ENCODE measurements at regions not wholly inside any gene's neighbourhood (a gene's known extent, or its start where the extent isn't known, plus 50 kb on each side); places are given as distances from the start of the nearest gene placed in this dataset.

GRCh38 chr5:57917004-57917403, 434.4 kb upstream of the ACTBL2 start:
- Histone ChIP-seq H3K4me3 (ENCODE audit: low read depth in 1 of 2, low read length in 2 of 2) (no peak overlapping the region), H3K4me2 (ENCODE audit: insufficient read depth, low read length) (no peak overlapping the region), H2AFZ (ENCODE audit: low read depth, low read length) (no peak overlapping the region), H4K20me1 (ENCODE audit: insufficient read depth, low read length) (no peaks in the 10 kb centered on the region), H3K27me3 (ENCODE audit: insufficient read depth, low read length, poor library complexity) (no peaks in the 10 kb centered on the region), H3K9ac (ENCODE audit: low read depth, low read length) (no peak overlapping the region), H3K4me1 (ENCODE audit: insufficient read depth, low read length) (no peaks in the 10 kb centered on the region), H3K27ac (ENCODE audit: low read length) (no peak overlapping the region), H3K9me3 (ENCODE audit: insufficient read depth, low read length, severe bottlenecking) (no peaks in the 10 kb centered on the region), H3K79me2 (ENCODE audit: insufficient read depth, low read length) (no peaks in the 10 kb centered on the region), H3K36me3 (ENCODE audit: insufficient read depth, low read length) (no peaks in the 10 kb centered on the region)
- TF ChIP-seq EZH2 (IDR thresholded peaks at IDR 0.05; ENCODE audit: borderline replicate concordance, low read depth, low read length, severe bottlenecking) (no peak), CTCF (IDR thresholded peaks at IDR 0.05; ENCODE audit: borderline replicate concordance, extremely low read depth, low read length, poor library complexity, severe bottlenecking) (no peak)
- no peak for DNase-seq
- no peak for ATAC-seq (ENCODE audit: insufficient read depth, low read depth)

GRCh38 chr5:57915536-57915935, 432.9 kb upstream of the ACTBL2 start:
- Histone ChIP-seq H3K79me2 (ENCODE audit: insufficient read depth, low read length) (no peaks in the 10 kb centered on the region), H3K4me1 (ENCODE audit: insufficient read depth, low read length) (no peaks in the 10 kb centered on the region), H3K4me2 (ENCODE audit: insufficient read depth, low read length) (no peak overlapping the region), H3K9ac (ENCODE audit: low read depth, low read length) (no peak overlapping the region), H3K9me3 (ENCODE audit: insufficient read depth, low read length, severe bottlenecking) (no peaks in the 10 kb centered on the region), H4K20me1 (ENCODE audit: insufficient read depth, low read length) (no peaks in the 10 kb centered on the region), H2AFZ (ENCODE audit: low read depth, low read length) (no peak overlapping the region), H3K27me3 (ENCODE audit: insufficient read depth, low read length, poor library complexity) (no peaks in the 10 kb centered on the region), H3K27ac (ENCODE audit: low read length) (no peak overlapping the region), H3K36me3 (ENCODE audit: insufficient read depth, low read length) (no peaks in the 10 kb centered on the region), H3K4me3 (ENCODE audit: low read depth in 1 of 2, low read length in 2 of 2) (no peak overlapping the region)
- ATAC-seq (ENCODE audit: insufficient read depth, low read depth) (no peak), DNase-seq (no peak)
- TF ChIP-seq EZH2 (IDR thresholded peaks at IDR 0.05; ENCODE audit: borderline replicate concordance, low read depth, low read length, severe bottlenecking), result no peak
- TF ChIP-seq CTCF (IDR thresholded peaks at IDR 0.05; ENCODE audit: borderline replicate concordance, extremely low read depth, low read length, poor library complexity, severe bottlenecking), result no peak

DNA sequence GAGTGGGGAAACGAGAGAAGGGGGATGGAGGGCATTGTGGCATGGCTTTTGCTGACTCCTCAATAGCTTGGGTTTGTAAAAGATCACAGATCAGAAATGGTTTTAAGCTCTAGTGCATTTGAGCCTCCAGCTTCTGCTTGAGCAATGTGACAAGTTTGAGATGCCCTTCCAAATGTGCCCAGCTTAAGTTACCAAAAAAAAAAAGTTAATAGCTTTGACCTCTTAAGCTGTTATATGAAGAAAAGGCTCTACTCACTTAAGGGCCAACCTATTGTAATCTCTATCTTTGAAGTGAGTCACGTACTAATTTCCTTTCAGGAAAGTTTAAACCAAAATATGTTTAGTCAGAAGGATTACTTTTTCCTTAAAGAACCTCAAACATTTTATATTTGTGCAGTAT, 428.8 kb upstream of the ACTBL2 start:
- ATAC-seq (ENCODE audit: insufficient read depth, low read depth) (no peak), DNase-seq (no peak)
- Histone ChIP-seq H3K27ac (ENCODE audit: low read length) (no peak overlapping the region), H3K4me2 (ENCODE audit: insufficient read depth, low read length) (no peak overlapping the region), H3K79me2 (ENCODE audit: insufficient read depth, low read length) (no peaks in the 10 kb centered on the region), H3K9ac (ENCODE audit: low read depth, low read length) (no peak overlapping the region), H3K9me3 (ENCODE audit: insufficient read depth, low read length, severe bottlenecking) (no peaks in the 10 kb centered on the region), H2AFZ (ENCODE audit: low read depth, low read length) (no peak overlapping the region), H3K4me3 (ENCODE audit: low read depth in 1 of 2, low read length in 2 of 2) (no peak overlapping the region), H4K20me1 (ENCODE audit: insufficient read depth, low read length) (no peaks in the 10 kb centered on the region), H3K36me3 (ENCODE audit: insufficient read depth, low read length) (no peaks in the 10 kb centered on the region), H3K27me3 (ENCODE audit: insufficient read depth, low read length, poor library complexity) (no peaks in the 10 kb centered on the region), H3K4me1 (ENCODE audit: insufficient read depth, low read length) (no peaks in the 10 kb centered on the region)
- no peak for TF ChIP-seq EZH2 (IDR thresholded peaks at IDR 0.05; ENCODE audit: borderline replicate concordance, low read depth, low read length, severe bottlenecking)
- TF ChIP-seq CTCF (IDR thresholded peaks at IDR 0.05; ENCODE audit: borderline replicate concordance, extremely low read depth, low read length, poor library complexity, severe bottlenecking), result no peak

GRCh38 chr5:57906671-57907070, 424.1 kb upstream of the ACTBL2 start:
- ATAC-seq (ENCODE audit: insufficient read depth, low read depth), result no peak

More at GRCh38 chr5:57906671-57907070, 424.1 kb upstream of the ACTBL2 start:
- H3K9me3 ChIP-seq (ENCODE audit: insufficient read depth, low read length, severe bottlenecking), result no peaks in the 10 kb centered on the region
- H3K9ac ChIP-seq (ENCODE audit: low read depth, low read length), result no peak overlapping the region
- no peaks in the 10 kb centered on the region for H3K36me3 ChIP-seq (ENCODE audit: insufficient read depth, low read length)
- H3K4me2 ChIP-seq (ENCODE audit: insufficient read depth, low read length), result no peak overlapping the region
- no peaks in the 10 kb centered on the region for H3K79me2 ChIP-seq (ENCODE audit: insufficient read depth, low read length)
- no peaks in the 10 kb centered on the region for H3K4me1 ChIP-seq (ENCODE audit: insufficient read depth, low read length)
- peaks cover 2% of the 10 kb centered on the region for H3K27me3 ChIP-seq (ENCODE audit: insufficient read depth, low read length, poor library complexity)
- H4K20me1 ChIP-seq (ENCODE audit: insufficient read depth, low read length), result no peaks in the 10 kb centered on the region
- H2AFZ ChIP-seq (ENCODE audit: low read depth, low read length), result no peak overlapping the region
- no peak overlapping the region for H3K27ac ChIP-seq (ENCODE audit: low read length)
- TF ChIP-seq CTCF (IDR thresholded peaks at IDR 0.05; ENCODE audit: borderline replicate concordance, extremely low read depth, low read length, poor library complexity, severe bottlenecking) (no peak), EZH2 (IDR thresholded peaks at IDR 0.05; ENCODE audit: borderline replicate concordance, low read depth, low read length, severe bottlenecking) (no peak)
- DNase-seq, result no peak
- no peak overlapping the region for H3K4me3 ChIP-seq (ENCODE audit: low read depth in 1 of 2, low read length in 2 of 2)
